HG02763 (cell line): ENCODE measurements at regions not wholly inside any gene's neighbourhood (a gene's known extent, or its start where the extent isn't known, plus 50 kb on each side); places are given as distances from the start of the nearest gene placed in this dataset.
"Not testable (repeated sequence)": the region's sequence is repeated elsewhere in the genome, so short reads cannot be mapped to it uniquely, and the experiment has no call there.

Experiments used
- ATAC-seq: cut with Tn5 transposase; IDR thresholded peaks from one replicate; pipeline ENCODE4 v1.9.1; 2021; ENCODE audit warnings: mild to moderate bottlenecking, moderate library complexity; ENCODE audit not compliant: unreplicated experiment

- no peak for ATAC-seq
These were observed 159.8 kb upstream of the TSC22D2 start for GRCh38 chr3:150248116-150248887.

- ATAC-seq: no peak
These were observed 160.7 kb upstream of the TSC22D2 start for GRCh38 chr3:150247441-150247840.

GRCh38 chr3:150243466-150243865, 164.6 kb upstream of the TSC22D2 start:
- ATAC-seq: no peak

- ATAC-seq: no peak
These were observed 165.7 kb upstream of the TSC22D2 start for GRCh38 chr3:150242220-150242936.

GRCh38 chr3:150240891-150241290, 167.2 kb upstream of the TSC22D2 start:
- no peak for ATAC-seq

- ATAC-seq: no peak
These were observed 168.3 kb upstream of the TSC22D2 start for GRCh38 chr3:150239766-150240165.

- ATAC-seq: no peak
These were observed 169.0 kb upstream of the TSC22D2 start for GRCh38 chr3:150238995-150239619.

GRCh38 chr3:150238048-150238802, 169.9 kb upstream of the TSC22D2 start:
- ATAC-seq: no peak

GRCh38 chr3:150237490-150237889, 170.6 kb upstream of the TSC22D2 start:
- ATAC-seq: no peak

- ATAC-seq: no peak
These were observed 171.6 kb upstream of the TSC22D2 start for GRCh38 chr3:150236316-150237082.

GRCh38 chr3:150235799-150236198, 172.3 kb upstream of the TSC22D2 start:
- ATAC-seq: no peak

- no peak for ATAC-seq
These were observed 175.1 kb upstream of the TSC22D2 start for GRCh38 chr3:150232992-150233451.

GRCh38 chr3:150230037-150230436, 178.1 kb upstream of the TSC22D2 start:
- no peak for ATAC-seq

GRCh38 chr3:150228626-150229025, 179.5 kb upstream of the TSC22D2 start:
- not testable (repeated sequence) for ATAC-seq

- no peak for ATAC-seq
These were observed 180.3 kb upstream of the TSC22D2 start for GRCh38 chr3:150227839-150228238.

GRCh38 chr3:150225986-150226385, 182.1 kb upstream of the TSC22D2 start:
- ATAC-seq: no peak

GRCh38 chr3:150223558-150223957, 184.5 kb upstream of the TSC22D2 start:
- no peak for ATAC-seq

- ATAC-seq: no peak
These were observed 185.2 kb upstream of the TSC22D2 start for GRCh38 chr3:150222691-150223489.

- no peak for ATAC-seq
These were observed 186.1 kb upstream of the TSC22D2 start for GRCh38 chr3:150221904-150222523.
